Mucosa of descending colon (tissue), 3 donors: ENCODE measurements at regions not wholly inside any gene's neighbourhood (a gene's known extent, or its start where the extent isn't known, plus 50 kb on each side); places are given as distances from the start of the nearest gene placed in this dataset.

Experiments
- ATAC-seq: fragments of 200-7000 bp; cut with Tn5 transposase; one replicate; pipeline ENCODE4 v1.9.1; 2020; ENCODE audit warnings: mild to moderate bottlenecking, moderate library complexity
- DNase-seq, 3 donors: peaks; one replicate each; pipeline ENCODE4 v3.0.0-alpha.2; 2020
- H3K36me3 ChIP-seq: fragments of 200-600 bp; one replicate; pipeline ENCODE4 v1.8.0; 2021; ENCODE audit warnings: low read depth, mild to moderate bottlenecking
- H3K4me1 ChIP-seq: fragments of 200-600 bp; one replicate; pipeline ENCODE4 v1.8.0; 2021; ENCODE audit warnings: low read depth, mild to moderate bottlenecking
- H3K4me3 ChIP-seq: fragments of 200-600 bp; one replicate; pipeline ENCODE4 v1.8.0; 2021; ENCODE audit warnings: mild to moderate bottlenecking
- H3K9me3 ChIP-seq: fragments of 200-600 bp; one replicate; pipeline ENCODE4 v1.8.0; 2021; ENCODE audit warnings: mild to moderate bottlenecking
- intact Hi-C, 2 donors: fragments of 100-400 bp; cut with DNase I in 1 of 2; cut with micrococcal nuclease in 1 of 2; formaldehyde crosslinking; loops; one replicate each; pipeline versions ENCODE4 v1.11.0 to v1.11.1; 2022; cut with DNase I, micrococcal nuclease
- TF ChIP-seq, protein P1 (sequence below): fragments of 200-600 bp; IDR thresholded peaks from one replicate; pipeline ENCODE4 v1.8.0; 2022; ENCODE audit warnings: antibody characterized with exemption, mild to moderate bottlenecking
- donor health status: DM: no; HTN: no; CAD: no; lungs with moderate emphysema.
- donor health status: DM: no; HTN: no; CAD: no.
- donor health status: DM: no; HTN: yes; CAD: no.

DNA sequence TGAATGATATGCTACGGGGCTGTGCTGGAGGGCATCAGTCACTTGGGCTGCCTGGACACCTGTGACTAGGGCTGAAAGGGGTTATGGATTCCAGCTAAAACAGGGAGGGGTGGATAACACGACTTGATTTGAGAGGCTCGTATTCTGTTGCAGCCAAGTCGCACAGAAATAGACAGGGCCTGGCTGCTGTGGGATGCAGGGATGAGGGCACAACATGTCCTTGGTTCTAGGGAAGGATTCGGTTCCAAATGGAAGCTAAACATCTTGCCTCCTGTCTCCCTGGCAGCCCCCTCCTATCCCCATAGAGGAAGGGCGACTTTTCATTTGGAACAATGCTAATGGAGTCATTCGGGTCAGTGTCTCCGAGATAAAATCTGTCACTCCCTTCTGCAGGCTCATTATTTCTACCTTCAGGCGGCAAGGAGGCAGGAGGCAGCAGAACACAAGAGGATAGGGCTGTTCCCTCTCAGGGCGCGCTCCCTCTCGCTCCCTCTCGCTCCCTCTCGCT is 433.8 kb upstream of the RBMS3 start:
- H3K4me3 ChIP-seq: no peak overlapping the region
- H3K36me3 ChIP-seq: no peaks in the 10 kb centered on the region
- intact Hi-C loops: no loop called here
- H3K9me3 ChIP-seq: no peaks in the 10 kb centered on the region
- ATAC-seq (no peak), DNase-seq (no peak)
- TF ChIP-seq, protein P1, sequence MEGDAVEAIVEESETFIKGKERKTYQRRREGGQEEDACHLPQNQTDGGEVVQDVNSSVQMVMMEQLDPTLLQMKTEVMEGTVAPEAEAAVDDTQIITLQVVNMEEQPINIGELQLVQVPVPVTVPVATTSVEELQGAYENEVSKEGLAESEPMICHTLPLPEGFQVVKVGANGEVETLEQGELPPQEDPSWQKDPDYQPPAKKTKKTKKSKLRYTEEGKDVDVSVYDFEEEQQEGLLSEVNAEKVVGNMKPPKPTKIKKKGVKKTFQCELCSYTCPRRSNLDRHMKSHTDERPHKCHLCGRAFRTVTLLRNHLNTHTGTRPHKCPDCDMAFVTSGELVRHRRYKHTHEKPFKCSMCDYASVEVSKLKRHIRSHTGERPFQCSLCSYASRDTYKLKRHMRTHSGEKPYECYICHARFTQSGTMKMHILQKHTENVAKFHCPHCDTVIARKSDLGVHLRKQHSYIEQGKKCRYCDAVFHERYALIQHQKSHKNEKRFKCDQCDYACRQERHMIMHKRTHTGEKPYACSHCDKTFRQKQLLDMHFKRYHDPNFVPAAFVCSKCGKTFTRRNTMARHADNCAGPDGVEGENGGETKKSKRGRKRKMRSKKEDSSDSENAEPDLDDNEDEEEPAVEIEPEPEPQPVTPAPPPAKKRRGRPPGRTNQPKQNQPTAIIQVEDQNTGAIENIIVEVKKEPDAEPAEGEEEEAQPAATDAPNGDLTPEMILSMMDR: no peak
- H3K4me1 ChIP-seq: no peaks in the 10 kb centered on the region

DNA sequence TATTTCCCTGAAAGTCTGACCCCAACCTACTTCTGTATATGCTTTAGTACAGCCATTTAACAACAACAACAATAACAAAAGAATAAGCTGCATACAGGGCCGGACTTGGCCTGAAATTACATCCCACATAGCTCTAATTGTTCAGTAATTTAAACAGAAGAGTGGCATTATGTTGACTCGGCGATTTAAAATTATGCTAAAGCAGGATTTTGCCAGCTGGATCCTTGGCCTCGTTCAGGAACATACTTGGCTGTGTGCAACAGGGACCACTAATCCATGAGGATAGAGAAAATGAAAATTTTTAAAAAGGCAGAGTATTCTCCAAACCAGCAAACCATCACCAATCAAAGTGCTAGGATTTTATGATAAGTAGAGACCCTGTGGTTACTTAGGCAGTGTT is 433.1 kb upstream of the RBMS3 start:
- H3K4me1 ChIP-seq: no peaks in the 10 kb centered on the region
- intact Hi-C loops: no loop called here
- TF ChIP-seq, protein P1: no peak
- DNase-seq: no peak
- H3K9me3 ChIP-seq: no peaks in the 10 kb centered on the region
- H3K36me3 ChIP-seq: no peaks in the 10 kb centered on the region
- H3K4me3 ChIP-seq: no peak overlapping the region
- ATAC-seq: no peak

GRCh38 chr3:28850186-28850585 is 430.7 kb upstream of the RBMS3 start:
- Histone ChIP-seq H3K4me3 (no peak overlapping the region), H3K36me3 (no peaks in the 10 kb centered on the region), H3K9me3 (no peaks in the 10 kb centered on the region), H3K4me1 (no peaks in the 10 kb centered on the region)
- intact Hi-C loops: no loop called here
- DNase-seq: no peak
- TF ChIP-seq, protein P1: no peak
- no peak for ATAC-seq

GRCh38 chr3:28853830-28854229 is 427.0 kb upstream of the RBMS3 start:
- Histone ChIP-seq H3K4me3 (no peak overlapping the region), H3K9me3 (no peaks in the 10 kb centered on the region), H3K36me3 (no peaks in the 10 kb centered on the region), H3K4me1 (no peaks in the 10 kb centered on the region)
- TF ChIP-seq, protein P1: no peak
- ATAC-seq (no peak), DNase-seq (no peak)
- intact Hi-C loops: no loop called here

DNA sequence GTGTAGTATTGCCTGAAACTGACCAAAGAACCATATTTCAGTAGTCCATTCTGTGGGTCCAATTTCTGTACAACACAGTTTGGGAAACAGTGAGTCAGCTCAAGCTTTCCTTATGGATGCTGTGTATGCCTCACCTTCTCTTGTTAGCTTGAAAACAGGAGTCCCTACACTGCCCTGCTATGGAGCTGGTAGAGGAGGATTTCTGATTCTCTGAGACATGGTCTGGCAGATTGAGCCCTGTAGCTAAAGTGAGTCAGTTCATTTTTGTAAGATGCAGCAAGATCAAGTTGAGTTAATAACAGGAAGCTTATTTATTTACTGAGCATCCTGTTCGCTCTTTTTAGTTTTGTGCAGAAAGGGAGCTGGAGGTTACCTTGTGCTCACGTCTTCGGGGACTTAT is 424.1 kb upstream of the RBMS3 start:
- Histone ChIP-seq H3K4me3 (no peak overlapping the region), H3K36me3 (no peaks in the 10 kb centered on the region), H3K4me1 (no peaks in the 10 kb centered on the region), H3K9me3 (no peaks in the 10 kb centered on the region)
- DNase-seq (no peak), ATAC-seq (no peak)
- TF ChIP-seq, protein P1: no peak
- intact Hi-C loops: no loop called here

DNA sequence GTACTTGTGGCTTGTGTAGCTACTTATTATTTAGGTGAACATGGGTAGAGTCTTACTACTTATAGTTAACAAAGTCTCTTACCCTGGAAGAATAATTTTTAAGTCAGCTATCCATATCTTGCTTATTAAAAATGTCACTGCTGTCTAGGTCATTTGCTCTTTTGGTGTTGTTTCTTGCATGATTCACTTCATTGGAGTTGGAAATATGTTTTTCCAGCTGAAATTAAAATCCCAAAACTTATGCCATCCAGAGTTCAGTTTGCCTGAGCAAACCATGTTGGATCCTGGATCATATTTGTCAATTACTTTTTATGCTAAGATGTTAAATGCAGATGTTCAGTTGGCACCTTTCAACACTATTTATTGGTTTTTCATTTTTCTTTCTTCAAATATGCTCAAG is 421.0 kb upstream of the RBMS3 start:
- Histone ChIP-seq H3K4me3 (no peak overlapping the region), H3K36me3 (no peaks in the 10 kb centered on the region), H3K4me1 (no peaks in the 10 kb centered on the region), H3K9me3 (no peaks in the 10 kb centered on the region)
- TF ChIP-seq, protein P1: no peak
- no peak for ATAC-seq
- DNase-seq: no peak
- intact Hi-C loops: no loop called here
